DND-41 (cell line): ENCODE measurements at regions not wholly inside any gene's neighbourhood (a gene's known extent, or its start where the extent isn't known, plus 50 kb on each side); places are given as distances from the start of the nearest gene placed in this dataset.

ENCODE experiments used
- ATAC-seq: fragments of 200-7000 bp; cut with Tn5 transposase; 3 replicates; pipeline ENCODE4 v1.9.1; 2021; ENCODE audit warnings: low read depth; ENCODE audit not compliant: insufficient read depth
- DNase-seq: peaks from one replicate; pipeline ENCODE4 v3.0.0-alpha.2; 2020
- H2AFZ ChIP-seq: 2 replicates; pipeline ENCODE4 v1.6.0; 2012; ENCODE audit warnings: low read depth, low read length
- H3K27ac ChIP-seq: 2 replicates; pipeline ENCODE4 v1.5.1; 2012; ENCODE audit warnings: low read length, inconsistent platforms
- H3K27me3 ChIP-seq: fragments of 200-600 bp; sonication (generic); 2 replicates; pipeline ENCODE4 v1.6.0; 2012; ENCODE audit warnings: low read length, mild to moderate bottlenecking, inconsistent platforms; ENCODE audit not compliant: insufficient read depth, poor library complexity
- H3K36me3 ChIP-seq: 2 replicates; pipeline ENCODE4 v1.5.1; 2012; ENCODE audit warnings: low read length, inconsistent platforms; ENCODE audit not compliant: insufficient read depth
- H3K4me1 ChIP-seq: 2 replicates; pipeline ENCODE4 v1.5.1; 2012; ENCODE audit warnings: mild to moderate bottlenecking, low read length; ENCODE audit not compliant: insufficient read depth
- H3K4me2 ChIP-seq: 2 replicates; pipeline ENCODE4 v1.6.0; 2012; ENCODE audit warnings: mild to moderate bottlenecking, moderate library complexity, low read length, inconsistent platforms; ENCODE audit not compliant: insufficient read depth
- H3K4me3 ChIP-seq, 2 experiments: fragments of 200-600 bp in 1 of 2; shearing (Covaris generic) in 1 of 2; 2 replicates each; pipeline ENCODE4 v1.5.1; 2012 to 2016; ENCODE audit warnings: inconsistent platforms in 2 of 2, low read length in 2 of 2, mild to moderate bottlenecking in 2 of 2, low read depth in 1 of 2, moderate library complexity in 1 of 2
- H3K79me2 ChIP-seq: 2 replicates; pipeline ENCODE4 v1.6.0; 2012; ENCODE audit warnings: low read length, inconsistent platforms; ENCODE audit not compliant: insufficient read depth
- H3K9ac ChIP-seq: 2 replicates; pipeline ENCODE4 v1.6.0; 2012; ENCODE audit warnings: low read depth, mild to moderate bottlenecking, inconsistent platforms, low read length, moderate library complexity
- H3K9me3 ChIP-seq: 2 replicates; pipeline ENCODE4 v1.5.1; 2012; ENCODE audit warnings: low read length, moderate library complexity, mild to moderate bottlenecking, inconsistent platforms; ENCODE audit not compliant: insufficient read depth, severe bottlenecking
- H4K20me1 ChIP-seq: 2 replicates; pipeline ENCODE4 v1.6.0; 2012; ENCODE audit warnings: low read length; ENCODE audit not compliant: insufficient read depth
- CTCF ChIP-seq: IDR thresholded peaks from 2 replicates; pipeline ENCODE4 v1.5.1; 2012; ENCODE audit warnings: borderline replicate concordance, low read length, moderate library complexity, mild to moderate bottlenecking; ENCODE audit not compliant: poor library complexity, severe bottlenecking; ENCODE audit errors: extremely low read depth
- EZH2 ChIP-seq: IDR thresholded peaks from 3 replicates; pipeline ENCODE4 v1.6.1; 2012; ENCODE audit warnings: borderline replicate concordance, low read depth, mild to moderate bottlenecking, moderate library complexity, low read length, inconsistent platforms; ENCODE audit not compliant: severe bottlenecking

GRCh38 chr1:182297335-182297734, 94.3 kb downstream of the GLUL start:
- Histone ChIP-seq H3K36me3 (no peaks in the 10 kb centered on the region), H3K4me1 (peaks cover 44% of the 10 kb centered on the region), H2AFZ (peak overlapping the region; percentile 36; the same call in 1 of the 2 replicates), H3K27me3 (no peaks in the 10 kb centered on the region), H3K9ac (no peak overlapping the region), H3K4me3 (no peak overlapping the region), H3K4me2 (no peak overlapping the region), H4K20me1 (no peaks in the 10 kb centered on the region), H3K27ac (peak overlapping the region; percentile 32; the same call in 1 of the 2 replicates), H3K79me2 (no peaks in the 10 kb centered on the region), H3K9me3 (no peaks in the 10 kb centered on the region)
- TF ChIP-seq CTCF (no peak), EZH2 (no peak)
- no peak for ATAC-seq
- DNase-seq, result no peak

GRCh38 chr1:182295697-182296096, 95.9 kb downstream of the GLUL start:
- TF ChIP-seq EZH2 (no peak), CTCF (no peak)
- Histone ChIP-seq H3K27ac (no peak overlapping the region), H3K36me3 (no peaks in the 10 kb centered on the region), H4K20me1 (no peaks in the 10 kb centered on the region), H2AFZ (no peak overlapping the region), H3K4me1 (peaks cover 28% of the 10 kb centered on the region), H3K9me3 (no peaks in the 10 kb centered on the region), H3K79me2 (no peaks in the 10 kb centered on the region), H3K9ac (no peak overlapping the region), H3K4me3 (no peak overlapping the region), H3K4me2 (no peak overlapping the region), H3K27me3 (no peaks in the 10 kb centered on the region)
- ATAC-seq (no peak), DNase-seq (no peak)

- Histone ChIP-seq H3K4me2 (no peak overlapping the region), H3K27ac (no peak overlapping the region), H3K4me3 (no peak overlapping the region), H2AFZ (no peak overlapping the region), H3K9me3 (no peaks in the 10 kb centered on the region), H4K20me1 (no peaks in the 10 kb centered on the region), H3K4me1 (peaks cover 2% of the 10 kb centered on the region; the same call in 1 of the 2 replicates), H3K36me3 (no peaks in the 10 kb centered on the region), H3K27me3 (no peaks in the 10 kb centered on the region), H3K79me2 (no peaks in the 10 kb centered on the region), H3K9ac (no peak overlapping the region)
- TF ChIP-seq EZH2 (no peak), CTCF (no peak)
- ATAC-seq (no peak), DNase-seq (no peak)
Observed at GRCh38 chr1:182293119-182293589, 98.4 kb downstream of the GLUL start.

GRCh38 chr1:182292193-182292741, 99.3 kb downstream of the GLUL start:
- no peak overlapping the region for H3K9ac ChIP-seq
- no peak for DNase-seq
- ATAC-seq, result no peak
- no peaks in the 10 kb centered on the region for H3K36me3 ChIP-seq
- TF ChIP-seq EZH2, result no peak
- no peak for TF ChIP-seq CTCF
- H3K9me3 ChIP-seq, result no peaks in the 10 kb centered on the region
- H3K4me3 ChIP-seq, result no peak overlapping the region
- H3K27ac ChIP-seq, result no peak overlapping the region
- no peaks in the 10 kb centered on the region for H3K27me3 ChIP-seq
- no peak overlapping the region for H2AFZ ChIP-seq
- H4K20me1 ChIP-seq, result no peaks in the 10 kb centered on the region
- no peak overlapping the region for H3K4me2 ChIP-seq
- no peaks in the 10 kb centered on the region for H3K79me2 ChIP-seq
- H3K4me1 ChIP-seq, result no peaks in the 10 kb centered on the region
